ENCODE measurements at regions not wholly inside any gene's neighbourhood (a gene's known extent, or its start where the extent isn't known, plus 50 kb on each side); places are given as distances from the start of the nearest gene placed in this dataset.

GRCh38 chr7:32680259-32681173, 185.2 kb downstream of the AVL9 start:
- no peak for TF ChIP-seq FOXA1 (IDR thresholded peaks at IDR 0.05)
- TF ChIP-seq ELF4 (IDR thresholded peaks at IDR 0.05) = no peak
- no peak for TF ChIP-seq SUZ12 (IDR thresholded peaks at IDR 0.05)
- no peak for TF ChIP-seq CTBP1 (IDR thresholded peaks at IDR 0.05; ENCODE audit: borderline replicate concordance)
- no peak for TF ChIP-seq FOXK2 (IDR thresholded peaks at IDR 0.05)
